Natural killer cell treated with Interleukin-12 subunit alpha and Interleukin-12 subunit beta and Interleukin-15 and Interleukin-18, amount 100 ng/mL, for 72 hours (primary cell): ENCODE measurements at regions not wholly inside any gene's neighbourhood (a gene's known extent, or its start where the extent isn't known, plus 50 kb on each side); places are given as distances from the start of the nearest gene placed in this dataset.
"Not testable (repeated sequence)": the region's sequence is repeated elsewhere in the genome, so short reads cannot be mapped to it uniquely, and the experiment has no call there.

Source experiments
- ATAC-seq, 2 donors: fragments of 150-1000 bp; cut with Tn5 transposase in 1 of 2; sonication (Bioruptor Pico), chemical (Tn5 transposase) in 1 of 2; 2 replicates each; pipeline ENCODE4 v1.10.0; 2021
- DNase-seq: peaks from one replicate; pipeline ENCODE4 v3.0.0; 2022; ENCODE audit warnings: low spot score
- H3K27ac Mint-ChIP-seq, 2 donors: 1 replicate in 1 of 2; 2 replicates in 1 of 2; pipeline ENCODE4 v1.8.0; 2022; ENCODE audit warnings: mixed read lengths in 2 of 2, mild to moderate bottlenecking in 1 of 2, moderate library complexity in 1 of 2
- H3K27me3 Mint-ChIP-seq, 2 donors: 1 replicate in 1 of 2; 2 replicates in 1 of 2; pipeline ENCODE4 v1.8.0; 2022; ENCODE audit warnings: mixed read lengths in 2 of 2
- H3K36me3 Mint-ChIP-seq: one replicate; pipeline ENCODE4 v1.8.0; 2022; ENCODE audit warnings: mixed read lengths
- H3K4me1 Mint-ChIP-seq, 2 donors: 1 replicate in 1 of 2; 2 replicates in 1 of 2; pipeline ENCODE4 v1.8.0; 2022; ENCODE audit warnings: low read depth in 2 of 2, mixed read lengths in 2 of 2, mild to moderate bottlenecking in 1 of 2
- H3K4me3 Mint-ChIP-seq: one replicate; pipeline ENCODE4 v1.8.0; 2022; ENCODE audit warnings: mixed read lengths
- H3K9me3 Mint-ChIP-seq: 2 replicates; pipeline ENCODE4 v1.8.0; 2022; ENCODE audit warnings: mixed read lengths

- ATAC-seq, result no peak
- Mint-ChIP-seq H3K36me3 (peaks cover 5% of the 10 kb centered on the region), H3K4me1 (peaks cover 36 to 40% of the 10 kb centered on the region in 2 donors), H3K9me3 (no peaks in the 10 kb centered on the region), H3K27me3 (peaks cover 0 to 4% of the 10 kb centered on the region in 2 donors), H3K4me3 (no peak overlapping the region), H3K27ac (peak overlapping the region; percentile 64 to 86)
- DNase-seq, result no peak
Observed at GRCh38 chr2:207338220-207338607, 172.5 kb upstream of the KLF7 start.

- H3K9me3 Mint-ChIP-seq, result no peaks in the 10 kb centered on the region
- DNase-seq (no peak), ATAC-seq (no peak)
- H3K4me3 Mint-ChIP-seq, result no peak overlapping the region
- H3K36me3 Mint-ChIP-seq, result peaks cover 5% of the 10 kb centered on the region
- peaks cover 0 to 4% of the 10 kb centered on the region in 2 donors for H3K27me3 Mint-ChIP-seq
- no peak overlapping the region for H3K27ac Mint-ChIP-seq
- H3K4me1 Mint-ChIP-seq, result peaks cover 32 to 37% of the 10 kb centered on the region in 2 donors
Observed at GRCh38 chr2:207338610-207339009, 172.9 kb upstream of the KLF7 start.

GRCh38 chr2:207341112-207341750, 175.5 kb upstream of the KLF7 start:
- Mint-ChIP-seq H3K4me1 (peaks cover 13 to 15% of the 10 kb centered on the region in 2 donors), H3K27me3 (peaks cover 2 to 8% of the 10 kb centered on the region in 2 donors), H3K9me3 (peaks cover 3% of the 10 kb centered on the region), H3K27ac (no peak overlapping the region), H3K4me3 (no peak overlapping the region), H3K36me3 (peaks cover 9% of the 10 kb centered on the region)
- ATAC-seq (no peak), DNase-seq (no peak)

- Mint-ChIP-seq H3K4me1 (peaks cover 11 to 13% of the 10 kb centered on the region in 2 donors), H3K27ac (no peak overlapping the region), H3K36me3 (peaks cover 14% of the 10 kb centered on the region), H3K9me3 (peaks cover 6% of the 10 kb centered on the region), H3K27me3 (peaks cover 2 to 8% of the 10 kb centered on the region in 2 donors), H3K4me3 (no peak overlapping the region)
- no peak for ATAC-seq
- no peak for DNase-seq
Observed at GRCh38 chr2:207341804-207342203, 176.1 kb upstream of the KLF7 start.

GRCh38 chr2:207344596-207345394, 179.0 kb upstream of the KLF7 start:
- H3K4me3 Mint-ChIP-seq, H3K27ac Mint-ChIP-seq, ATAC-seq, H3K27me3 Mint-ChIP-seq, H3K4me1 Mint-ChIP-seq, DNase-seq: not testable (repeated sequence)
- Mint-ChIP-seq H3K9me3 (peaks cover 14% of the 10 kb centered on the region), H3K36me3 (peaks cover 24% of the 10 kb centered on the region)

GRCh38 chr2:207351171-207351570, 178.6 kb upstream of the CREB1 start:
- Mint-ChIP-seq H3K27ac (no peak overlapping the region), H3K4me1 (peaks cover 8 to 9% of the 10 kb centered on the region in 2 donors), H3K9me3 (peaks cover 10% of the 10 kb centered on the region), H3K4me3 (no peak overlapping the region), H3K36me3 (peaks cover 16% of the 10 kb centered on the region), H3K27me3 (peaks cover 2 to 5% of the 10 kb centered on the region in 2 donors)
- no peak for DNase-seq
- no peak for ATAC-seq

GRCh38 chr2:207352978-207353671, 176.6 kb upstream of the CREB1 start:
- Mint-ChIP-seq H3K36me3 (no peaks in the 10 kb centered on the region), H3K27ac (no peak overlapping the region), H3K27me3 (peaks cover 0 to 5% of the 10 kb centered on the region in 2 donors), H3K4me3 (no peak overlapping the region), H3K9me3 (no peaks in the 10 kb centered on the region), H3K4me1 (peaks cover 8 to 9% of the 10 kb centered on the region in 2 donors)
- ATAC-seq (peak; percentile 68 to 72), DNase-seq (no peak)

- Mint-ChIP-seq H3K36me3 (no peaks in the 10 kb centered on the region), H3K4me3 (no peak overlapping the region), H3K27ac (no peak overlapping the region), H3K4me1 (peaks cover 8 to 9% of the 10 kb centered on the region in 2 donors), H3K9me3 (no peaks in the 10 kb centered on the region), H3K27me3 (peaks cover 0 to 5% of the 10 kb centered on the region in 2 donors)
- DNase-seq (no peak), ATAC-seq (no peak)
Observed at GRCh38 chr2:207353836-207354235, 175.9 kb upstream of the CREB1 start.

- ATAC-seq, result no peak
- Mint-ChIP-seq H3K9me3 (no peaks in the 10 kb centered on the region), H3K36me3 (no peaks in the 10 kb centered on the region), H3K27ac (no peak overlapping the region), H3K4me3 (no peak overlapping the region), H3K4me1 (peaks cover 8 to 9% of the 10 kb centered on the region in 2 donors), H3K27me3 (peaks cover 0 to 5% of the 10 kb centered on the region in 2 donors)
- no peak for DNase-seq
Observed at GRCh38 chr2:207354462-207354861, 175.3 kb upstream of the CREB1 start.

GRCh38 chr2:207356567-207356966, 173.2 kb upstream of the CREB1 start:
- Mint-ChIP-seq H3K4me1 (peaks cover 9 to 11% of the 10 kb centered on the region in 2 donors), H3K27ac (no peak overlapping the region), H3K27me3 (peaks cover 2 to 10% of the 10 kb centered on the region in 2 donors), H3K4me3 (no peak overlapping the region), H3K36me3 (no peaks in the 10 kb centered on the region), H3K9me3 (no peaks in the 10 kb centered on the region)
- DNase-seq (no peak), ATAC-seq (no peak)

GRCh38 chr2:207357216-207357615, 172.5 kb upstream of the CREB1 start:
- no peak for DNase-seq
- ATAC-seq, result no peak
- Mint-ChIP-seq H3K36me3 (no peaks in the 10 kb centered on the region), H3K9me3 (no peaks in the 10 kb centered on the region), H3K4me1 (peaks cover 9 to 11% of the 10 kb centered on the region in 2 donors), H3K4me3 (no peak overlapping the region), H3K27me3 (peaks cover 2 to 13% of the 10 kb centered on the region in 2 donors), H3K27ac (no peak overlapping the region)

GRCh38 chr2:207362716-207363115, 167.0 kb upstream of the CREB1 start:
- no peak for ATAC-seq
- no peak overlapping the region for H3K27ac Mint-ChIP-seq
- peaks cover 9 to 28% of the 10 kb centered on the region in 2 donors for H3K27me3 Mint-ChIP-seq
- H3K4me3 Mint-ChIP-seq, result no peak overlapping the region
- peaks cover 0 to 3% of the 10 kb centered on the region in 2 donors for H3K4me1 Mint-ChIP-seq
- DNase-seq, result no peak
- H3K36me3 Mint-ChIP-seq, result no peaks in the 10 kb centered on the region
- no peaks in the 10 kb centered on the region for H3K9me3 Mint-ChIP-seq

GRCh38 chr2:207363761-207364290, 165.9 kb upstream of the CREB1 start:
- Mint-ChIP-seq H3K9me3 (no peaks in the 10 kb centered on the region), H3K36me3 (no peaks in the 10 kb centered on the region), H3K27me3 (peaks cover 9 to 28% of the 10 kb centered on the region in 2 donors), H3K4me3 (no peak overlapping the region), H3K27ac (no peak overlapping the region), H3K4me1 (peaks cover 0 to 3% of the 10 kb centered on the region in 2 donors)
- ATAC-seq (no peak), DNase-seq (no peak)
